CD4-positive, alpha-beta T cell treated with Interleukin-4 for 1 hour (primary cell): ENCODE measurements at regions not wholly inside any gene's neighbourhood (a gene's known extent, or its start where the extent isn't known, plus 50 kb on each side); places are given as distances from the start of the nearest gene placed in this dataset.
"Not testable (repeated sequence)": the region's sequence is repeated elsewhere in the genome, so short reads cannot be mapped to it uniquely, and the experiment has no call there.

ENCODE experiments used
- DNase-seq, 2 donors: peaks; one replicate each; pipeline ENCODE4 v3.0.0-alpha.2; 2020 to 2022

DNA sequence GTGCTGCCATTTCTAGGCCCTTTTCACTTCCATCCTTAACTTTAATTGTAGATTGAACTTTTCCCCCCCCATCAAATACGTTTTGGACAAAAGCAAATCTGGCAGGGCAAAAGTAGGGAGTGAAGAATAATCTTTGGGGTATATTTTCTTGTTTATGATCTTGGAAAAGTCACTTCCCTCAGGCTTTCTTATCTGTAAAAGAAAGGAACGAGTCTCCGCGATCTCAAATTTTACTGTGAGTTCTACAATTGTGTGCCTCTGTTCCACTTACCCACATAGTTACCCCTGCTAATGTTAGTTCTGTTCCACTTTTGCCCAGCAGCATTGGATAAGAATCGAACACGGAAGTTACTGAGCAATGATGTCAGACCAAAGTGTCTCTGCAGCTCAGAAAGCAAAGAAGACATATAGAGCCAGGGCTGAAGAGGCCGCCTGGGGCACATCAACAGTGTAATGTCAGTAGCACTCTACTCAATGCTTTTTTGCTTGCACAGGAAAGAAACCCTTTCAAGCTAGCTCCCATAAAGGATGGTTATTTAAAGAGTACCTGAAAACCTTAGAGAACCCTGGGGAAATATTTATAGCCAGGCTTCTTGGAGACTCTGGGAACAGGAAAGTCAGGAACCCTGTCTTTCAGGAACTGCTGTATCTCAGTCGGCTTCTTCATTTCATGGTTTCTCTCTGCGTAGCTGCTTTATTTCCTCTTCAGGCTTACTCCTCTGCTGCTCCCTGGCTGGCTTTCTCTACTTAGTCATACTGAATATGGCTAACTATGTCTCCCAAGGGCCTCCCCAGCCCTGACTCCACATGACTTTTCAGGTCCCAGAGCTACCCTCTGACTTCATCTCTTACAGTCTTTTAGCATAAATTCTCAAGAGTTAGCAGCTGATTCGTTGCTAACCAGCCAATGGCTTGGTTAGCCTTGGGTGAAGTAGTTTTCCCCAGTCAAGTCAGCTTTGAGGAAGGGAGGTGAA is 123.7 kb upstream of the FAM3C start:
- DNase-seq, result no peak

- DNase-seq, result no peak
Observed at GRCh38 chr7:121517591-121517990, 121.5 kb upstream of the FAM3C start.

DNA sequence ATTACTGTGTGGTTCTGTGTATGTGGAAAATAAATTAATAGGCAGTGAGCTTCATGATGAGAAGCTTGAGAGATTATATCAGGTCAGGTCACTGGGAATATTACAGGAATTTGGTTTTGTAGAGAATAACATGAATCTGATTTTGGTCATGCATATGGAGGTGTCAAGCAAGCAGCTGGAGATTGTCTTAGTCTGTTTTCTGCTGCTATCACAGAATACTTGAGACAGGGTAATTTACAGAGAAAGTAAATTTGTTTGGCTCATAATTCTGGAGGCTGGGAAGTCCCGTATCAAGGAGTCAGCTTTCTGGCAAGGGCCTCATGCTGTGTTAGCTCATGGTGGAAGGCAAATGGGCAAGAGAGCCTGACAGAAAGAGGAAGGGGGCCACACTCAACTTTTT is 120.7 kb upstream of the FAM3C start:
- no peak for DNase-seq

- no peak for DNase-seq
Observed at GRCh38 chr7:121515630-121516401, 119.7 kb upstream of the FAM3C start.

- DNase-seq, result no peak
Observed at GRCh38 chr7:121515229-121515628, 119.1 kb upstream of the FAM3C start.

- DNase-seq, result no peak
Observed at GRCh38 chr7:121513105-121513504, 117.0 kb upstream of the FAM3C start.

DNA sequence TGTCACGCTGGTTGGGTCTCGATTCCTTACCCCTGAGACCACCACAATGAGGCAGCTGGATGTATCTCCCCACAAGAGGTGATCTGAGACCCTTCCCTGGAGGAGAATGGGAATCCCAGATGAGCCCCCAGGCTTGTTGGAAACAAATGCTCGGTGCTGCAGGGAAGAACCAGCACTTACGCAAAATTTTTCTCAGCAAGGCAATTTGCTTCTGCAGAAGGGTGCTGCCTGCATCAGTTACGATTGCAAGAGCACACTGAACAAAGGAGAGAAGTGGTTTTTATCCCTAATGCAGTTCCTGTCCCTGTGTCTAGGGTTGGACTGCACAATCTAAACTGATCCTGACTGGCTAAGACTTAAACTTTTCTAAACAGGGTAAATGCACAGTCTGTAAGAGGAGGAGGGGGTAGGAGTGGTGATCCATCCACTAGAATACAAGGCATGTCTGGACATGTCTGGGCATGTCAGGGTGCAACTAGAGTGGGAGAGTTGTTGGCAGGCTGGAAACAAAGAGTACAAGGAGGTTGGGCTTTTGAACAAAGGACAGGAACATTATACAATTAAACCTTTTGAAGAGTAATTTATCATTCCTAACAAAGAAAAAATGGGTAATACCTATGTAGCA is 114.9 kb upstream of the FAM3C start:
- no peak for DNase-seq

GRCh38 chr7:121510302-121510701 is 114.2 kb upstream of the FAM3C start:
- DNase-seq, result peak in 1 of 2 donors; percentile 35

- DNase-seq, result no peak
Observed at GRCh38 chr7:121505540-121506182, 109.6 kb upstream of the FAM3C start.

GRCh38 chr7:121505021-121505420 is 108.9 kb upstream of the FAM3C start:
- no peak for DNase-seq

GRCh38 chr7:121504482-121504881 is 108.4 kb upstream of the FAM3C start:
- DNase-seq, result no peak

DNA sequence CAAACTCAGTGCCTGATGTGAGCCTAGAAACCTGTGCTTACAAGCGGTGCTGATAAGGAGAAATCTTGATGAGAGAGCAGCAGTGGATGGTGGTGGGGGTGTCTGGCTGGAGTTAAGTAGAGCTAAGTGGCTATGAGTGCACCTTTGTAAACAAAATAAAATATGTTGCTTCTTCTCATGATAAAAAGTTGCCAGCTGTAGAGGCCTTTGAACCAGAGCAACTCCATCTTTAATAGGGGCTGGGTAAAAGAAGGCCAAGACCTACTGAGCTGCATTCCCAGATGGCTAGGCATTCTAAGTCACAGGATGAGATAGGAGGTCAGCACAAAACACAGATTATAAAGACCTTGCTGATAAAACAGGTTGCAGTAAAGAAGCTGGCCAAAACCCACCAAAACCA is 107.6 kb upstream of the FAM3C start:
- no peak for DNase-seq

DNA sequence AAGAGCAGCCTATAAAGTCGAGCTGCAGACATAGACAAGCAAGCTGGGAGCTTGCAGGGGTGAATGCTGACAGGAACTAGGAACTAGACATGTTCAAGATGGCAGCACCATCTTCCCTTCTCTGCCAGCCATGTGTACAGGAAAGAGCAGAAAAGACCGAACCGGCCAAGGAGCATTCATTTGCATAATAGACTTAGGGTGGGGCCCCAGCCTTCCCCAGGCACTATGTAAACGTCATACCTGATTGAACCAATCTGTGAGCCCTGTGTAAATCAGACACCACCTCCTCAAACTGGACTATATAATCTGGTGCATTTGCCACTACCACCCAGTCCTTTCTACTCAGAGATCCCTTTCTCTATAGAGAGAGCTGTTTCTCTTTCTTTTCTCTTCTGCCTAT is 106.9 kb upstream of the FAM3C start:
- no peak for DNase-seq

DNA sequence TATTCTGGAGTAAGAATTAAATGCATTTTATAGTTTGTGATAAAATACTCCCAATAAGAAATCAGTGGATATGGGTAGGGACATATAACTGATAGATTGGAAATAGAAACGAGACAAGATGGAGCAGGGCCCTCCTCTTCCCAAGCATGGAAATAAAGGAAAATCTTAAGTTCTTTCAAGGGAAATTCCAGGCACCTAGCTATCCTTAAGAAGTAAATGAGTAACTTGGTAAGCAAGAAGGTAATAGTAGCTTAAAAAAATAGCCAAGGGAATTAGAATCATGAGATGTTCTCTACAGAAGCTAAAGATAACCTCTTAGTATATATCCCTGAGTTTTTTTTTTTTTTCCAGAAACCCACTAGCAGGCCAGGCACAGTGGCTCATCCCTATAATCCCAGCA is 105.5 kb upstream of the FAM3C start:
- DNase-seq, result no peak

DNA sequence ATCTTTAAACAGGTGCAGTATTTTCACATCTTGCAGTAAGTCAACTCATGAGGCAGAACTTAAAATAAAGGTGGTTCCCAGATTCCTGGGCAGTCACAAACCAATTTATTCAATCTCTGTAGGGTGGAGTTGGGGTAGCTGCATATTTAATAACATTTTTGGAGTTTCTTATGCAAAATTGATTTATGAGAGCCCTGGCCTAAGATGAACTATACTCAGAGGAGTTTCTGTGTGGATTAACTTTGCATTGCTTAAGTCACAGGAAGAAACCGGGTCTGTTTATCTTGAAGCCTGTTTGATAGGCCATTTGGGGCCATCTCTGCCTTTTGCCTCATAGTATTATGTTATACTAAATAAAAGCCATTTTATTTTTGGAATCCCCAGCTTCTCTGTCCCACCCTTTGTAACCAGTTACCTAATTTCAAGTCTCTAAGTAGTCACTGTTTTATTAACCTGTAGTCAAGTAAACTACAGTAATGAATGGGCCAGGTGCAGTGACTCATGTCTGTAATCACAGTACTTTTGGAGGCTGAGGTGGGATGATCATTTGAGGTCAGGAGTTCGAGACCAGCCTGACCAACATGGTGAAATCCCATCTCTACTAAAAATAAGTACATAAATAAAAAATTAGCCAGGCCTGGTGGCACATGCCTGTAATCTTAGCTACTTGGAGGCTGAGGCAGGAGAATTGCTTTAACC is 104.4 kb upstream of the FAM3C start:
- no peak for DNase-seq

DNA sequence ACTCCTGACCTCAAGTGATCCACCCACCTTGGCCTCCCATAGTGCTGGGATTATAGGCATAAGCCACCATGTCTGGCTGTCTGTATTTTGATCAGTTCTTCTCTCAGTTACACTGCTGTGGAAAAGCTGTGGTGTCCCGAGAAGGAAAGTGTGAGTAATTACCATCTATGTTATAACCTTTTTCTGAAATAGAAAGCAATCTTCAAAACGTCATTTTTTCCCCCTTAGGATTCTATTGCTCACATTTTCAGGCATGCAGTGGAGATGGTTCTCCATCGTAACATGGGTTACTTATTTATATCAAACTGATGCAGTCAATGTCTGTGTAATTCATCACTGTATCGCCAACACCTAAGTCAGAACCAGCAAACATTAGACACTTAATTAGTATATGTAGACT is 103.5 kb upstream of the FAM3C start:
- no peak for DNase-seq

- no peak for DNase-seq
Observed at GRCh38 chr7:121498816-121499215, 102.7 kb upstream of the FAM3C start.

DNA sequence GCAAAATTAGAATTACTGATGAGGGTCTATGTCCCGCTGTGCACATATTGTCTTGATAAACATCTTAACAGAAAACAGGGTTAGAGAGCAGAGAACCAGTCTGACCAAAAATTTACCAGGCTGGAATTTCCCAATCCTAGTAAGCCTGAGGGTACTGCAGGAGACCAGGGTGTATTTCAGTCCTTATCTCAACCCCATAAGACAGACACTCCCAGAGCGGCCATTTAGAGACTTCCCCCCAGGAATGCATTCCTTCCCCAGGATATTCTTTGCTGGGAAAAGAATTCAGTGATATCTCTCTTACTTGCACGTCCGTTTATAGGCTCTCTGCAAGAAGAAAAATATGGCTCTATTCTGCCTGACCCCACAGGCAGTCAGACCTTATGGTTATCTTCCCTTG is 101.4 kb upstream of the FAM3C start:
- not testable (repeated sequence) for DNase-seq

DNA sequence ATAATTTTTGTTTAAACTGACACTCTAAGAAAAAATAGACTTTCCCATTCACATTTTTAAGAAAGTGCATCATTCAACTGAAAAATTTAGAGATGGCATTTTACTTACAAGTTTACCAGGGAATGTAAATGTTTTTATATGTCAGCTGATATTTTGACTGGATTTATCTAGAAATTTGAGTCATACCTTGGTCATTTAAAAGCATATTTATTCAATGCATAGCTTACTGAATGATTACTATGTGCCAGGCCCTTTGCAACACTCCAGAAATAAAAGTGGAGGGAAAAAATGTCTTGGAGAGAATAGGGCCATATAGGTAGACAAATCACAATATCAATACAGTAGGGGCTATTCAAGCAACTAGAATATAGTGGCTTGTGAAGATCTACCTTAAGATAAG is 98.4 kb upstream of the FAM3C start:
- no peak for DNase-seq

DNA sequence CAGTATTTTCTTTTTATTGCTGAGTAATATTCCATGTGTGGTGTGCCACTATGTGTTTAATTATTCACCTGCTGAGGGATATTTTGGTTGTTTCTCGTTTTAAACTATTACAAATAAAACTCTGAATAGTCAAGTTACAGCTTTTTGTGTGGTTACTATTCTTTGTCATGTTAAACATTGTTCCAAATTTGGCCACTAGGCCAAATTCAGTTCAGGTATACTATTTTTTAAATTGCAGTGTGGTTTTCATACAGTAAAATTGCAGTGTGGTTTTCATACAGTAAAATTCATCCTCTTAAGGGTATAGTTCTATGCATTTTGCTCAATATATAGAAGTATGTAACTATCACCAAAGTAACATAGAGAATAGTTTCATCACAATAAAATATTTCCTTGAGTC is 97.4 kb upstream of the FAM3C start:
- DNase-seq, result no peak

GRCh38 chr7:121490309-121490708 is 94.2 kb upstream of the FAM3C start:
- DNase-seq, result no peak

DNA sequence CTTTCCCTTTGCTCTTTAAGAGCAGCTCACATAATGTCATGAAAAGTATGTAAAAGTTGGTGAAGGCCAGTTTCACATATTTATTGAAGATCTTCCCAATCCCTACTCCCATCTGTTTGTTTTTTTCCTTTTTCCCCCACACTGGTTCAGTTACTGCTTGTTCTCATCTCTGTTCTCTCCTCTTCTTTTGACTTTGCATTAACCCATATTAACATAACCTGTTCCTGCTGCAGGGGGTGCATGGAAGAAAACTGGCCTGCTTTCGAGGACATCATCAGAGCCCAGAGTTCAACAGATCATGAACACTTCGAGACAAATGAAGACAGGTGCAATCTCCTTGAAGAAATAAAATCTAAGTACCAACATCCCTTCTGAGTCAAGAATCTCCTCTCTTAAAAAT is 93.3 kb upstream of the FAM3C start:
- DNase-seq, result no peak
